GM19467 (cell line): ENCODE measurements at regions not wholly inside any gene's neighbourhood (a gene's known extent, or its start where the extent isn't known, plus 50 kb on each side); places are given as distances from the start of the nearest gene placed in this dataset.

ENCODE experiments used
- ATAC-seq: cut with Tn5 transposase; IDR thresholded peaks from one replicate; pipeline ENCODE4 v1.9.1; 2021; ENCODE audit warnings: mild to moderate bottlenecking, moderate library complexity; ENCODE audit not compliant: unreplicated experiment

GRCh38 chr1:229991104-229991513 lies 75.9 kb upstream of the GALNT2 start:
- ATAC-seq = no peak

DNA sequence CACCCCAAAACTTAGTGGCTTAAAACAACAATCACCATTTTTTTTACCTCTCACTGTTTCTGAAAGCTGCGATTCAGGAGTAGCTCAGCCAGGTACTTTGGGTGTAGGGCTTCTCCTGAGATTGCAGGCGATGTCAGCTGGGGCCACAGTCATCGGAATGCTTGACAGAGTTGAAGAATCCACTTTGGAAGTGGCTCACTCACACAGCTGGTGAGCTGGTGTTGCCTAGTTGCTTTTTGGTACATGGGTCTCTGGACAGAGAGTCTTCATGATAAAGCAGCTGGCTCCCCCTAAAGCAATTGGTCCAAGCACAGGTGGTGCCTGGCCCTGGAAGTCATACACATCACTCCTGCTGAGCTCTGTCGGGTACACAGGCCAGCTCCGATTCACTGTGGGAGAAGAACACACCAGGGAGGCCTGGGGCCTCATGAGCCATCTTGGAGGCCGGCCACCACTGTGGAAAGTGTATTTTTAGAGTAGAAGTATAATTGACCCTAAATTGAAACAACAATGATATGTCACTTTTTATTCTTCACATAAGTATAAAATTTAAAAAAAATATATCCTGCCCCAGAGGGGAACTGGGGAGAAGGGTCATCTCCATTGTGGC lies 75.2 kb upstream of the GALNT2 start:
- no peak for ATAC-seq

- no peak for ATAC-seq
These were observed 74.0 kb upstream of the GALNT2 start for GRCh38 chr1:229993060-229993459.

GRCh38 chr1:229993894-229994293 lies 73.1 kb upstream of the GALNT2 start:
- no peak for ATAC-seq

DNA sequence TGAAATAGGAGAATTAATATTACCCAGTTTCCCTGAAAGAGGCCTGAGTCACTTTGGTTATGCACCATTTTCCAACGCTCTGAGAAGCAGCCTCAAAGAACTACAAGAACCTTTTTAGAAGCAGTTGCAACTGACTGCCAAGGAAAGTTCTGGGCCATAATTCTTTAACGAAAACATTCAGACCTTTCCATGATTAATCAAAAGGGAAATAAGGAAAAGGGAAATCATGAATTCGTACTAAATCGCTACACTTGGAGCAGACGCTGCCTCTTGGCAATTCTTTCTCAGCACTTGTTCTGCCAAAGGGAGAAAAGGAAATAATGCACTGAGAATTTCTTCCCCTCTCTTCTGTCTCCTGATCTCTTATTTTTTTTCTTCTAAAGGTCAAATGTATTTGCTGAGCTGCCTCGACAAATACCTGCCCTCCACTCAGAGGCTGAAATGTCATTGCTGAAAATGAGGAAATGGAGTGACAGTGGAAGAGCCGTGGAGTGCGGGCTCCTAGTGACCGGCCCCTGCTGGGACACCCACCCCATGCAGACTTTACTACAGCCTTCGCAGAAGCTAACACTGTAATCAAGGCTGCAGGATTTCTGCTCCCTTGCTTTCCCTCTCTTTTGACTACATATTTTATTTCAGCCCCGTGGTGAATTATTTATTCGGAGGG lies 67.9 kb upstream of the GALNT2 start:
- no peak for ATAC-seq

GRCh38 chr1:230000493-230001184 lies 66.4 kb upstream of the GALNT2 start:
- ATAC-seq = no peak

DNA sequence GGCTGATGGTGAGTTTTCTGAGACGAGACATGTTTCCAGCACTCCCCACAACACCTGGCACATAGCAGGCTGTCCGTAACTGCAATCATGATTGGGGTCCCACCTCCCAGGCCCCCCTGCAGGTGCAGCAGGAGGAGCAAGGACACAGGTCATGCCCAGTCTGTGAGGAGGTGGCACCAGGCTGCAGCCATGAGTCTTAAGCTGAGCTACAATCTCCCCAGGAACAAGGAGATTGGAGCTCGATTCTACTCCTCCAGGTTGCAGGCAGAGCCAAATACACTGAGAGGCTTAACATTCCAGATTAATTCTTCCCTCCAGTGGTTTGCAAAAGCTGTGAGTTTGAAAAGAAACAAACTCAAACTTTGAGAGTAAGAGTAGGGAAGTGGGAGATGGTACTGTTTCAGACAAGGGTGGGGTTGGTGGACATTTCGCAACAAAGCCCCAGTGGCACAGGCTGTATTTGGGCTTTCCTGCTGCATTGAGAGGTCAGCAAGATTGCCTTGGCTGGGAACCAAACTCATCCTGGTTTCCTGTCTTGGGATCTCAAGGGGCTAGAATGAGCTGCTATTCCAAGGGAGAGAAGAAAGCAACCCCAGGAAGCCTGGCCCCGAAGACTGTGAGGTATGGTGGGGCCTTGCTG lies 64.8 kb upstream of the GALNT2 start:
- no peak for ATAC-seq

GRCh38 chr1:230003409-230003808 lies 63.6 kb upstream of the GALNT2 start:
- ATAC-seq = no peak

DNA sequence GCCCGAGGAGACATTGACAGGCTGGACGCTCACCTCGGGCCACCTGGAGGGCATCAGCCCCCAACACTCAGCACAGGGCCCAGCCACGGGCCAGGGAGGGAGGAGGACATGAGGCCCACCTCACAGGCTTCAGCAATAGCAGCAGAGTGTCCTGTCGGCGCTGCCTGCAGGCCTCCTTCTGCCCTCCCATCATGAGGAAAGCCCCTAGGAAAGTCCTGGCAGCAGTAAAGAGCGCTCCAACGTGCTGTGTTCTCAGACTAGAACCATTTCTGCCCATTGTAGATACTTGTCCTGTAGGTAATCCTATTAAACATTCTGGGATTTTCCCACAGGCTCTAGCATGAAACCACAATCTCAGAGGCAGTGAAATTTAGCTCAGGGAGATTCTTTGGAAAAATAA lies 62.0 kb upstream of the GALNT2 start:
- ATAC-seq = no peak

DNA sequence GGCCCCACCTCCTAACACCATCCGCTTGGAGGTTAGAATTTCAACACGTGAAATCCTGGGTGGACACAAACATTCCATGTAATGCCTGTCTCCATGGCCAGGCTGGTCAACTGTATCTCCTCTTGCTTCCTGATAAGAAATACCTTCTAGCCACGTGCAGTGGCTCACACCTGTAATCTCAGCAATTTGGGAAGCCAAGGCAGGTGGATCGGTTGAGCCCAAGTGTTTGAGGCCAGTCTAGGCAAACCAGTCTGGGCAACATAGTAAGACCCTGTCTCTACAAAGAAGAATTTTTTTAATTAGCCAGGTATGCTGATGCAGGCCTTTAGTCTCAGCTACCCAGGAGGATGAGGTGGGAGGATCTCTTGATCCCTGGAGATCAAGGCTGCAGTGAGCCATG lies 58.3 kb upstream of the GALNT2 start:
- no peak for ATAC-seq

DNA sequence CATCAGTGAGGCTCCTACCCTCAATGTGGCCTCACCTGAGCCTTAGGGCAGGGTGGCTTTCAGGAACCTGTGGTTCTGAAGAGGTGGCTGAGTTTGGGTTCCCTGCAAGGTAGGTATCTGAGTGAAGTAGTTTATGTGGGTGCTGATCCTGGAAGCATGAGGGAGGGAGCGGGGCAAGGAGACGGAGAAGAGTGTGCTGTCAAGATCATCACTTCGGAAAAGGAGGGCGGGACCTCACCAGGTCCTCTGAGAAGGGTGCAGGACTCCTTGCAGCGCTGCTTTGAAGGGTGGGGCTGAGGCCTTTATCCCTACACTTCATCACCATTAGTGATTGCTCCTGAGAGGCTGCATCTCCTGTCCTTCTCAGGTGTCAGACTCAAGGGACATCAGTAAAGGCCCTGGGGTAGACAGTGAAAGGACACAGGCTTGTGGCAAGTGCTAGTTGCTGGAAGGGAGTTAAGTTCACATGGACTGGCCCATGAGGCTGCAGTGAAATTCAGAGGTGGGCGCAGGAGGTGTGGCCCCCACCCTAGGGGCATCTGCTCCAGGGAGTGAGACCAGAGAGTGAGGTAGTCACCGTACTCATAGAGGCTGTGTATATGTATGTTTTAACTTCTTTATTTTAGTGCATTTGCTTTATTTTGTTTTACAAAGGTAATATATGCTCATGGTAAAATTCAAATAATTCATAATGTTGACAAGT lies 57.3 kb upstream of the GALNT2 start:
- ATAC-seq = no peak

DNA sequence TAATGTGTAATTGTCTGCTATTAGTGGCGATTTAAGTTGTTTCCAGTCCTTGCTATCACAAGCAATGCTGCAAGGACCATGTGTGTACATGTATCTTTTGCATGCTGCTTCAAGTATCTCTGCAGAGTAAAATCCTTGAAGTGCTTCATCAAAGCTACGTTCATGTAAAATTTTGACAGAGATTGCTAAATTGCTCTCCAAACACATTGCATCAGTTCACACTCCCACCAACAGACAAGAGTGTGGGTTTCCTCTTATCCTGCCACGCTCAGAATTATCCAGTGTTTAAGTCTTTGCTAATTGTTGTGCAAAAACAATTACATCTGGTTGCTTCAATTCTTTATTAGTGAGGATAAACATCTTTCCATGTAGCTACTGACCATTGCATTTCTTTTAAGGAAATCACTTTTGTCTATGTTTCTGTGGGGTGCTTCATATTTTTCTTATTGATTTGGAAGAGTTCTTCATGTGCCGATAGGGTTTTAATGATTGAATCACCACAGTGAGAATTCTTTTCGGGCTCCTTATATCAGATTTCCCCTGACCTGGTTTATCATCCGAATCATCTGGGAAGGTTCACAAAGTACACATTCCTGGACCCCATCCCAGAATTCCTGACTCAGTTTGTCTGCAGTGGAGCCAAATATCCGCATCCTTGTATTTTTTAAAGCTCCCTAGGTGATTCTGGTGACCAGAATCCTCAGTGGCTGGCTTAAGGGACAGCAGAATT lies 56.3 kb upstream of the GALNT2 start:
- ATAC-seq = no peak

DNA sequence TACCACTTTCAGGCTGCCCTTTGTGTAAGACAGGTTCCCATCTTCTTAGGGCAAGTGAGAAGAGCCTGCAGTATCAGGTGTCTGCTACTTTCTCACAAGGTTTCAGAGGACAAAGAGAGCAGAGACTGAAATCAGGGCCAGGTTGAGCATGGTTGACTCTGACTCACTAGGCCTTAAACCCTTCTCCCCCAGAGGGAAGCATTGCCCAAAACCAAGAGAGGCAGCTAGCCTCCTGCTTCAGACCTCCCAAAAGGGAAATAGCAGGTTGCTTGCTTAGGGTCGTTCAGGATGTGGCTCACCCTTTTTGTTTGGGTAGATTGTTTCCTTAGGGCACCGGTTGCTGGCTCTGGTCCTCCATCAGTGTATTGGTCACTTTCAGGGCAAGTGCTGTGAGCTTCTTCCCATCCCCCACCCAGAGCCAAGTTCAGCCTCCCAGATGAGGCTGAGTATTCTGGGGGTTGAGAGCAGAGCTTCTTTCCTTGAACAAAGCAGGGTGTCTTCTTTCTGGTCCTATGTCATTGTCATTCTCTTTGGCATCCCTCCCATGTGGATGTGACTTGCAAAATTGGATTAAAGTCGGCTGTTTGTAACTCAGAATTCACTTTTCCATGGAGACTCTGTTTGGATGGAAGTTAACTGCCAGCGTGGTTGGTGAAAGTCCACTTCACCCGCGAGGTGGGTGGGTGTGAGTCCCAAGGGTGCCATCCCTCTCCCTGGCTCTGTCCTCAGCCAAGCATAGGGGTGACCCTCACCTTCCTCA lies 55.5 kb upstream of the GALNT2 start:
- no peak for ATAC-seq

DNA sequence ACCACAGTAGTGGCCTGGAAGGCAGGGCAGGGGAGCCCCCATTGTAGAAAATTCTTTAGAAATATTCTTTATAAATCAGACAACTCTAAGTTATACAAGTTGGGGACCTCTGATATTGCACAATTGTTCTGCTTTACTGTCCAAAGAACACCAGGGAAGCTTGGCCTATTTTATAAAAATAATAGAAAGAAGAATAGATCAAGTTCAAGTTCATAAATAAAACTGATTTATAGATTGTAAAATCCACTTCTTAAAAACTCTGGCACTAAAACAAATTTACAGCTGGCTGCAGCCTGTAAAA lies 55.0 kb upstream of the GALNT2 start:
- ATAC-seq = no peak

- no peak for ATAC-seq
These were observed 54.3 kb upstream of the GALNT2 start for GRCh38 chr1:230012741-230013140.

- no peak for ATAC-seq
These were observed 50.9 kb upstream of the GALNT2 start for GRCh38 chr1:230016159-230016558.
